Activated CD8-positive, alpha-beta memory T cell treated with anti-CD3 and anti-CD28 coated beads, Interleukin-2, amount 50 U/mL, for 1 hour (primary cell): ENCODE measurements at regions not wholly inside any gene's neighbourhood (a gene's known extent, or its start where the extent isn't known, plus 50 kb on each side); places are given as distances from the start of the nearest gene placed in this dataset.

ENCODE experiments used
- DNase-seq: peaks from one replicate; pipeline ENCODE4 v3.0.0-alpha.2; 2020; ENCODE audit errors: extremely low read depth

DNA sequence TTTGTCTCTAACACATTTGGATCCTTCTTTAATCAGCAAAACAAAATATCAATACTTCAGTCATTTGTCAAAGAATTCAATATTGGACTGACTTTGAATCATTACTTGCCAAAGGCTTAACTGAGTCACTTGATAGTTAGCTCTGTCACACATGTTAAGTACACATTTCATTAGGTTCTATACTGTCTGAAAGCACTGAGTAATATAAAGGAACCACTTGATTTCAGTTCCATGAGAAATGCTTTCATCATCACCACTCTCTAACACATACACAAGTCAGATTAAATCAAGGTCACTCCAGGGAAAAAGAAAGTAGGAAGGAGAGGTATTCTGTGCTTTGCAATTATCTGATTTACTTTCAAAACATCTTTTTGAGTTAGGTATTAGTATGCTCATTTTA is 1233.1 kb downstream of the C4orf33 start:
- no peak for DNase-seq

- no peak for DNase-seq
Observed at GRCh38 chr4:130333241-130333759, 1237.3 kb downstream of the C4orf33 start.

DNA sequence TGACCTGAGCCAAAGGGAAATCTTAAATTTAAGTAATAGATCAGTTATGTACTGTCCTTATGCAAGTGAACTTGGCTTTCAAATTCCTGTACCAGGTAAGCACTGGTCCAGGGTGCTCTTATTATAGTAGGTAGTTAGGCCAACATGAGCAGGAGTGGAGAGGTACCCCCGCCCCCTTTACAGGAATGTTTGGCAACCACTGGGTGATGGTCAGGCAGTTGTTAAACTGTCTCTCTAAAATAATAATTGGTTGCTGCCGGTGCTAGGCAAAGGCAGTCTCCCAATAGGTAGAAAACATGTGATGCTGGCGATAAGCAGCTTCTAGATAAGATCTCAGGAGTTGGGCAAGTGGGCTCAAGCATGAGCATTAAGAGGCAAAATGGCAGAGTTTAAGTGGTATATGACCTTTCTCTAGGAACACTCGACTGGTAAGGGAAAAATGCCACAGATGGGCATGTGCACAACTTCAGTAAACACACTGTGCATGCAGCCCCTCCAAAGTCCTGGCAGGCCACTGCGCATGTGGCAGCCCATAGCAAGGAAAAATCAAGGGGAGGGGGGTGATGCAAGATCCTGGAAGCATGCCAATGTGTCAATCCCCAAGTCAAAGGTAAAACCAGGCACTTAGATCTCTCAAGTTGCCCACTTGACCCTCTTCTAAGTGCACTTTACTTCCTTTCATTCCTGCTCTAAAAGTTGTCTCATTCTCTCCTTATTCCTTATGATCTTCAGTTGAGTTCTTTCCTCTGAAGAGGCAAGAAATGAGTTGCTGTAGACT is 1239.7 kb downstream of the C4orf33 start:
- DNase-seq, result no peak

GRCh38 chr4:130336585-130337217 is 1240.7 kb downstream of the C4orf33 start:
- DNase-seq, result no peak

DNA sequence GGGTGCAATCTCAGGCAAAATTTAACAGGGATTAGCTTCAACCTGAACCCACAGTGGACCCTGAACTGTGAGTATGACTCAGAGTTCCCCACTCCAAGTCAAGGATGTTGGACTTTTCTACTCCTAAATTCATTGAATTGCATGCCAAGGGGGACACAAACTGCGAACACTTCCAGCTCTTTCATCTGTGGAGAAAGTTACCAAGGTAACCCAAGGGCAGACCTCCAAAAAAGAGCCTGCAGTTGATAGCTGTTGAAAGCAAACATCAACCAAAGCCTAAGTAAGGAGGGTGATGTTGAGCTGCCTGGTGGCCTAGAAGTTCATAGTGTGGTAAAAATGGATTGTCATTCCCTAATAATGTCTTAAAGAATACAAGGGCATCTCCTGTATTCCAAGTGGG is 1242.9 kb downstream of the C4orf33 start:
- DNase-seq, result no peak

DNA sequence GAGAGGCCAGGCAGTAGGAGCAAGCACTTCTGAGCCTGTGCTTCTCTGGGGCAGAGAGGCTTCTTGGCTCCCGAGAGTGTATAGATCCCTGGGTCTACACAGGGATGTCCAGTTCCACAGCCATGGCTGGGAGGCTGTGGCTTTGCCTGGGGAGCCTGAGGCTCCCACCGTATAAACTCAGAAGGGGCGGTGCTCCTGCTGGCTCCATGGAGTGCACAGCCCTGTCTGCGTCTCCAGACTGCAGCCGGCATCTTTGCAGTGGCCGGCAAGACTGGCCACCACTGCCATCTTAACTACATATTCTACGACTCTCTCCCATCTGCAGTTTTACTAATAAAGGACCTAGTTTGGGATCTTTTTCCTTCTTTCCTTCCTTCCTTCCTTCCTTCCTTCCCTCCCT is 1253.8 kb downstream of the C4orf33 start:
- DNase-seq, result no peak

- no peak for DNase-seq
Observed at GRCh38 chr4:130356873-130357272, 1260.9 kb downstream of the C4orf33 start.

GRCh38 chr4:130359542-130359941 is 1263.6 kb downstream of the C4orf33 start:
- no peak for DNase-seq

DNA sequence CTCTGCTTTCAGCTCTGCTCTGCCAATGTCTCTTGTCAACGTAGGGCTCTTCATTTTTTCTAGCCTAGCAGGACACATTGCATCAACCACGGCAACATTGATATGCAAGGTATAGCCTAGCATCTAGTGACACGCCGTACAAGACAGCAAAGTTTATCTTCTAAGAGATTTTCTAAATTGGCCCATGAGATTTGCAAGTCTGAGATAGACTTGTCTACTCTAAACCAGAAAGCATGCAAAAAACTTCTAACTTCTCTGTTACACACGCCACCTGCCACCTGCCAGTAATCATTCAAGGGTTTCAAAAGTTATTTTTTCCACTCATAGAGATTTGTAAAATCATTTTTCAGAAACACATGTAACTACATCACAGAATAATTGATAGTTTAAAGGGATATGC is 1265.7 kb downstream of the C4orf33 start:
- no peak for DNase-seq

DNA sequence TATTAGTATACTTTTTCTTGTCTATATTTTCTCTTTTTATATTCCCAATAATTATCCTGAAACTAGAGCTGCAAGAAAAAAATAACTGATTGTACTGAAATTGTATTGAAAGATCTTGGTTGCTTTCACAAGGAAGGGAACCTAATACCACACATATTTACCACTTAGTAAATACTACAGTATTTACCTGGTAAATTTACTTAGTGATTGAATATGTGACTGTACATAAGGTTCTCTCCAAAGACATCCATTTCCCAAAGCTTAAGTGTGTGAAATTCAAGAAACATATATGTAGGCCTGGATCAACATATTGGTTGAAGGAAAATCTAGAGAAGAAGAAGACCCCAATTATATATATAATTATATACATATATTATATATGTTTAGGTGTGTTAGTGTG is 1272.7 kb downstream of the C4orf33 start:
- DNase-seq, result no peak

- DNase-seq, result no peak
Observed at GRCh38 chr4:130393231-130393630, 1297.3 kb downstream of the C4orf33 start.

DNA sequence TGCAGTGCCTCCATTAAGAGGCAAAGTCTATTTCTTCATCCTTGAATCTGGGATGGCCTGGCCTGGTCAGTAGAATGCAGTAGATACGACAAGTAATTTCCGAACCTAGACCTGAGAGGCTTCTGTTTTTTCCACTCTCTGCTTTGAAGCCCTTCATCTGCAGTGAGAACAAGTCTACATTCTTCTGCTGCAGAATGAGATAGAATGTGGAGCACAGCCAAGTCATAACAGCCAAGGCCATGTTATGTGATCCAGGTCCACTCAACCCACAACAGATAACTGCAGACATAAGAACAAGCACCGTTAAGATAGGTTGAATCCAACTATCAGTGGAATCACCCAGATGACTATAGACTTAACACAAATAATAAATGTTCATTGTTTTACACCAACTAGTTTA is 1297.7 kb downstream of the C4orf33 start:
- no peak for DNase-seq

- no peak for DNase-seq
Observed at GRCh38 chr4:130395871-130396270, 1299.9 kb downstream of the C4orf33 start.

DNA sequence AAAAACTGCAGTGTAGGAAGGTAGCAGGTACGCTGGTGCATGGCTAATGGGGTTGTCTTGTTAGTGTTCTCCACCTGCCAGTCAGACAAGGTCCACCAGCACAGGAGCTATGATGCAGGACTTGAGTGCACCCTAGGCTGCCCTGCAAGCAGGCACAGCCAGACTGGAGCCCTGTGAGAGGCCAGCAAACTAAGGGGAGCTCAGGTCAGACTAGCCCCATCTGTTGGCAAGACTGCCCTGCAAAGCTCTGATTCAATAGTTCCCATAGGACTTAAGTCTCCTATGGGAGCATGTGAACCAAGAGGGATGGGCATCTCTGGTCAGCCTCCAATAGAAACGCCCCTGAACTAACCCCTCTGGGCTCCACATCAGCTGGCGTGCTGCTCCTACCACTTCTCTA is 1307.3 kb downstream of the C4orf33 start:
- no peak for DNase-seq

GRCh38 chr4:130416228-130416627 is 1320.3 kb downstream of the C4orf33 start:
- DNase-seq, result no peak

GRCh38 chr4:130419211-130419975 is 1323.4 kb downstream of the C4orf33 start:
- no peak for DNase-seq

DNA sequence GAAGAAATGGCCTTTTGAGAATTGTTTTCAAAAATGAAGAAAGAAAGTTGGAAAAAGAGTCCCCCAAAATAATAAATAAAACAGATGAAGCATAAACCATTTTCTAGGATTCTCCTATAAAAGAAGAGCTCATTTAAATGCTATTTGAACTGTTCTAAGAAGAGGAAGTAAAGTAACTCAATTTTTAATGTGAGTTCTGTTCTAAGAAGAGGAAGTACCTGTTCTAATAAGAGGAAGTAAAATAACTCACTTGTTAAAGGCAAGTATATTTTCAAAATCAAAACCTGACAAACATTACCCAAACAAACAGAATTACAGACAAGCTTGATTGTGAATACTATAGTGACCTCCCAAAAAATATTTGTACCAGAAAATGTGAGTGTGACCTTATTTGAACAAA is 1326.3 kb downstream of the C4orf33 start:
- no peak for DNase-seq

DNA sequence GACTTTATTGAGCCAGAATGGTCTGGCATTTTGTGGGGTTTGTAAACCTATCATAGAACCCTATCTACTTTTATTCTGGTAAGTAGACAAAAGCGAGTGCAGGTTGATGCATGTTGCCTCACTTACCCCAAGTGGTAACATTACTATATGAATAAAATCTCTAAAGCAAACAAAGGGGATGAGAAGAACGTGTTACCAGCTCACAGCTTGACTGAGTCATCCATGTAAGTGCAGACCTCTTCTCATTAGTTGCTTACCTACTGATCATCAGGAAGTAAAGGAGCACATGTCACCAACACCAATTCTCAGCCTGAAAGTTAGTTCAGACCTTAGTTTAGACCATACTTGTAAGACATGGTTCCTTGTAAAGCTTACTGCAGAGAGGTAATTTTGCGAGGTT is 1328.3 kb downstream of the C4orf33 start:
- DNase-seq, result no peak

DNA sequence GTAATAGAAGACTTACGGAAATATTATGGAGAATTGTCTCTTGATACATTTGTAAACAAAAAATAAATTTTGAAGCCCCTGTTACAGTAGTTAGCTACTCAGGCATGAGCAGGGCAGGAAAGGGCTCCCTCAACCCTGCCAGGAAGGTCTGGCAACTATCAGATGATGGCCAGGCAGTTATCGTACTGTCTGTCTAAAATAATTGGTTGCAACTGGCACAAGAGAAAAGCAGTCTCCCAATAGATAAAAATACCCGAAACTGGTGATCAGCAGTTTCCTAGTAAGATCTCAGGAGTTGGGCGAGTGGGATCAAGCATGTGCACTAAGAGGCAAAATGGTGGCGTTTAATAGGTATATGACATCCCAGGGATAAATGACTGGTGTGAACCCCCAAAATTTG is 1336.3 kb downstream of the C4orf33 start:
- DNase-seq, result no peak

- no peak for DNase-seq
Observed at GRCh38 chr4:130449741-130450140, 1353.8 kb downstream of the C4orf33 start.

DNA sequence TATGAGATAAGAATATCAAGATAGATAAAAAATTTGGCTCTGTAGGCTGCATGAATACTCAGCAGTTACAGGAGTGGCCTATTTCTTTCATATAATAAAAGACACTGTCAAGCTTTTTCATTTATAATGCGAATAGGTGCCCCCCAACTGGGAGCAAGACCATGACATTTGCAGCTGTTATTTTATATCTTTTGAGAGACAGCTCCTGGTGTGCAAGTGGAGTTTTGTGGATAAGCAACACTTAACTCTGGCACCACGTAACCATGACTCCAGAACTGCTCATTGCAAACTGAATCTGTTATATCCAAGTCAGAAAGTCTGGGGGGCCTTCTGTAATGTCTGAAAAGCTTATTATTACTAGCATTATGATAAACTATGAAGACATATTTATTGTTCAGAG is 1372.4 kb downstream of the C4orf33 start:
- DNase-seq, result no peak

GRCh38 chr4:130478406-130478805 is 1382.5 kb downstream of the C4orf33 start:
- no peak for DNase-seq

DNA sequence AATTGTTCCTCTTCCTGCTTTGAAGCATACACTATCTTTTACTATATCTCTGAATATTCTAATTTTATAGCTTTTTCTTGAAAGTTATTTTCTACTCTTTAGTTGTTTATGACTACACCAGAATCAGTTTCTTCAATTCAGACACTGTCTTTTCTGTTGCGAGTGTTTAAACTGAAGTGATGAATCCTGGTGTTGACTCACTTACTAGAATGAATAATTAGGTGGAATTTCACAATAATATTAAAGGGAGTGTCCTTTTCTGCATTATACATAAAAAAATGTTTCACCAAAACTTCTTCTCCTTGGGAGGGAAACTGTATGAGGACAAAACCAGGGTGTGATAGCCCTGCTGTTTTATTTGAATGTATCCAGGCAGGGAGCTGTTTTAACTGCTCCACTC is 1383.1 kb downstream of the C4orf33 start:
- no peak for DNase-seq
